Spleen (tissue), 7 donors: ENCODE measurements at regions not wholly inside any gene's neighbourhood (a gene's known extent, or its start where the extent isn't known, plus 50 kb on each side); places are given as distances from the start of the nearest gene placed in this dataset.

ENCODE experiments used
- POLR2A ChIP-seq, 3 donors: fragments of 450-650 bp; IDR thresholded peaks; one replicate each; pipeline ENCODE4 v1.5.1; 2017; ENCODE audit warnings: antibody characterized with exemption in 3 of 3, mild to moderate bottlenecking in 1 of 3
- POLR2AphosphoS5 ChIP-seq, 3 donors: sonication (generic); formaldehyde crosslinking; IDR thresholded peaks; one replicate each; pipeline ENCODE4 v1.5.1; 2017; ENCODE audit warnings: antibody characterized with exemption in 3 of 3
- TF ChIP-seq, protein P1 (sequence below), 11 experiments: fragments of 200-600 bp in 7 of 11; fragments of 450-650 bp in 4 of 11; sonication (generic) in 4 of 11; IDR thresholded peaks in 8 of 11; conservative IDR thresholded peaks in 3 of 11; 1 replicate in 7 of 11; 2 replicates in 4 of 11; pipeline versions ENCODE4 v1.4.0 to v1.8.0; 2016 to 2021; ENCODE audit warnings: antibody characterized with exemption in 11 of 11, inconsistent platforms in 4 of 11, mild to moderate bottlenecking in 1 of 11
- donor health status: DM: no; HTN: no; CAD: no; lungs with moderate emphysema.
- donor health status: DM: no; HTN: no; CAD: no.
- donor health status: DM: no; HTN: no; CAD: no.

DNA sequence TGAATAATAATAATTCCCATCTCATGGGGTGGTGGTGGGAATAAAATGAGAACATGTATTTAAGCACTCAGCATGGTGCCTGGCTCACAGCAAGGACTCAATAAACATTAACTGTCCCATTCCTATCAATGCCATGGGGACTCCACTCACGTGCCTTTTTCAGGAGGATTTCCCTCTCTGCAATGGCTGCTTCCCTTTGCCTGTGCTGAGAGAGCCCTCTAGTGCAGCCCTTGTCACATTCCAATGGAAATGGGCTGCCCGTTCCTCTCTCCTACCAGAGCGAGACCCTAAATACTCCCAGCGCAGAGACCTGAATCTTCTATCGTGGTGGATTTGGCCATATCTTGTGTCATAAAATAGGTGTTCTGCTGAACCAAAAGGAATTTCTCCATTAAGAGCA is 621.5 kb upstream of the B3GAT1 start:
- TF ChIP-seq, protein P1, sequence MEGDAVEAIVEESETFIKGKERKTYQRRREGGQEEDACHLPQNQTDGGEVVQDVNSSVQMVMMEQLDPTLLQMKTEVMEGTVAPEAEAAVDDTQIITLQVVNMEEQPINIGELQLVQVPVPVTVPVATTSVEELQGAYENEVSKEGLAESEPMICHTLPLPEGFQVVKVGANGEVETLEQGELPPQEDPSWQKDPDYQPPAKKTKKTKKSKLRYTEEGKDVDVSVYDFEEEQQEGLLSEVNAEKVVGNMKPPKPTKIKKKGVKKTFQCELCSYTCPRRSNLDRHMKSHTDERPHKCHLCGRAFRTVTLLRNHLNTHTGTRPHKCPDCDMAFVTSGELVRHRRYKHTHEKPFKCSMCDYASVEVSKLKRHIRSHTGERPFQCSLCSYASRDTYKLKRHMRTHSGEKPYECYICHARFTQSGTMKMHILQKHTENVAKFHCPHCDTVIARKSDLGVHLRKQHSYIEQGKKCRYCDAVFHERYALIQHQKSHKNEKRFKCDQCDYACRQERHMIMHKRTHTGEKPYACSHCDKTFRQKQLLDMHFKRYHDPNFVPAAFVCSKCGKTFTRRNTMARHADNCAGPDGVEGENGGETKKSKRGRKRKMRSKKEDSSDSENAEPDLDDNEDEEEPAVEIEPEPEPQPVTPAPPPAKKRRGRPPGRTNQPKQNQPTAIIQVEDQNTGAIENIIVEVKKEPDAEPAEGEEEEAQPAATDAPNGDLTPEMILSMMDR (IDR thresholded peaks at IDR 0.05 in 8 of 11, conservative IDR thresholded peaks at IDR 0.05 in 3 of 11) = no peak
- TF ChIP-seq POLR2A (IDR thresholded peaks at IDR 0.05) = no peak
- TF ChIP-seq POLR2AphosphoS5 (IDR thresholded peaks at IDR 0.05) = no peak
